ENCODE measurements at regions not wholly inside any gene's neighbourhood (a gene's known extent, or its start where the extent isn't known, plus 50 kb on each side); places are given as distances from the start of the nearest gene placed in this dataset.

- Histone ChIP-seq H3K4me1 (no peaks in the 10 kb centered on the region), H3K27ac (no peak overlapping the region), H3K36me3 (no peaks in the 10 kb centered on the region), H3K9ac (ENCODE audit: low read depth in 2 of 2, low read length in 2 of 2) (no peak overlapping the region), H3K9me3 (no peaks in the 10 kb centered on the region), H3K27me3 (no peaks in the 10 kb centered on the region), H3K4me3 (no peak overlapping the region)
- intact Hi-C loops (cut with DNase I), result no loop called here
- TF ChIP-seq CTCF (IDR thresholded peaks at IDR 0.05), result no peak
- DNase-seq, result no peak
Observed at GRCh38 chr2:48258481-48259149, 55.9 kb upstream of the FOXN2 start.

- Histone ChIP-seq H3K4me1 (no peaks in the 10 kb centered on the region), H3K27me3 (no peaks in the 10 kb centered on the region), H3K4me3 (no peak overlapping the region), H3K27ac (no peak overlapping the region), H3K9ac (ENCODE audit: low read depth in 2 of 2, low read length in 2 of 2) (no peak overlapping the region), H3K9me3 (no peaks in the 10 kb centered on the region), H3K36me3 (no peaks in the 10 kb centered on the region)
- TF ChIP-seq CTCF (IDR thresholded peaks at IDR 0.05), result no peak
- DNase-seq, result no peak
- intact Hi-C loops (cut with DNase I), result no loop called here
Observed at GRCh38 chr2:48259811-48260210, 54.7 kb upstream of the FOXN2 start.

GRCh38 chr2:48264627-48265026 is 49.9 kb upstream of the FOXN2 start:
- no peak overlapping the region for H3K27ac ChIP-seq
- intact Hi-C loops (cut with DNase I), result no loop called here
- no peak overlapping the region for H3K9ac ChIP-seq (ENCODE audit: low read depth in 2 of 2, low read length in 2 of 2)
- H3K4me3 ChIP-seq, result no peak overlapping the region
- H3K4me1 ChIP-seq, result no peaks in the 10 kb centered on the region
- no peaks in the 10 kb centered on the region for H3K9me3 ChIP-seq
- no peak for DNase-seq
- H3K36me3 ChIP-seq, result no peaks in the 10 kb centered on the region
- no peak for TF ChIP-seq CTCF (IDR thresholded peaks at IDR 0.05)
- no peaks in the 10 kb centered on the region for H3K27me3 ChIP-seq

Data from colonic mucosa (tissue), 4 donors.